ENCODE measurements at regions not wholly inside any gene's neighbourhood (a gene's known extent, or its start where the extent isn't known, plus 50 kb on each side); places are given as distances from the start of the nearest gene placed in this dataset.
"Not testable (repeated sequence)": the region's sequence is repeated elsewhere in the genome, so short reads cannot be mapped to it uniquely, and the experiment has no call there.

GRCh38 chr19:31892060-31892459, 453.4 kb upstream of the ZNF507 start:
- no peak for TF ChIP-seq POLR2AphosphoS5 (IDR thresholded peaks at IDR 0.05)
- TF ChIP-seq, protein P1, sequence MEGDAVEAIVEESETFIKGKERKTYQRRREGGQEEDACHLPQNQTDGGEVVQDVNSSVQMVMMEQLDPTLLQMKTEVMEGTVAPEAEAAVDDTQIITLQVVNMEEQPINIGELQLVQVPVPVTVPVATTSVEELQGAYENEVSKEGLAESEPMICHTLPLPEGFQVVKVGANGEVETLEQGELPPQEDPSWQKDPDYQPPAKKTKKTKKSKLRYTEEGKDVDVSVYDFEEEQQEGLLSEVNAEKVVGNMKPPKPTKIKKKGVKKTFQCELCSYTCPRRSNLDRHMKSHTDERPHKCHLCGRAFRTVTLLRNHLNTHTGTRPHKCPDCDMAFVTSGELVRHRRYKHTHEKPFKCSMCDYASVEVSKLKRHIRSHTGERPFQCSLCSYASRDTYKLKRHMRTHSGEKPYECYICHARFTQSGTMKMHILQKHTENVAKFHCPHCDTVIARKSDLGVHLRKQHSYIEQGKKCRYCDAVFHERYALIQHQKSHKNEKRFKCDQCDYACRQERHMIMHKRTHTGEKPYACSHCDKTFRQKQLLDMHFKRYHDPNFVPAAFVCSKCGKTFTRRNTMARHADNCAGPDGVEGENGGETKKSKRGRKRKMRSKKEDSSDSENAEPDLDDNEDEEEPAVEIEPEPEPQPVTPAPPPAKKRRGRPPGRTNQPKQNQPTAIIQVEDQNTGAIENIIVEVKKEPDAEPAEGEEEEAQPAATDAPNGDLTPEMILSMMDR (IDR thresholded peaks at IDR 0.05), result no peak
- TF ChIP-seq EP300 (IDR thresholded peaks at IDR 0.05), result no peak
- no peak for TF ChIP-seq POLR2A (IDR thresholded peaks at IDR 0.05)
- Histone ChIP-seq H3K27ac (no peak overlapping the region), H3K27me3 (no peaks in the 10 kb centered on the region), H3K9me3 (peaks cover 0 to 3% (median 0%) of the 10 kb centered on the region in 4 donors), H3K4me1 (no peaks in the 10 kb centered on the region), H3K4me3 (no peak overlapping the region), H3K36me3 (no peaks in the 10 kb centered on the region)
- DNase-seq (no peak), ATAC-seq (ENCODE audit: low FRiP score in 2 of 2) (no peak)
- 80 to 90% methylated on average over 2 of the region's 2 CpGs for WGBS, 2 donors

DNA sequence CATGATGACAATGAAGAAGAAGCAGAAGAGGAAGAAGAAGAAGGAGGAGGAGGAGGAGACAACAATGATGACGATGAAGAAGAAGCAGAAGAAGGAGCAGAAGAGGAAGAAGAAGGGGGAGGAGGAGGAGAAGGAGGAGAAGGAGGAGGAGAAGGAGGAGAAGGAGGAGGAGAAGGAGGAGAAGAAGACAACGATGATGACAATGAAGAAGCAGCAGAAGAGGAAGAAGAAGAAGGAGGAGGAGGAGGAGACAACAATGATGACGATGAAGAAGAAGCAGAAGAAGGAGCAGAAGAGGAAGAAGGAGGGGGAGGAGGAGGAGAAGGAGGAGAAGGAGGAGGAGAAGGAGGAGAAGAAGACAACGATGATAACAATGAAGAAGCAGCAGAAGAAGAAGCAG, 451.9 kb upstream of the ZNF507 start:
- not testable (repeated sequence) for H3K27ac ChIP-seq; ATAC-seq (ENCODE audit: low FRiP score in 2 of 2); H3K27me3 ChIP-seq; H3K4me1 ChIP-seq; H3K36me3 ChIP-seq; DNase-seq; H3K9me3 ChIP-seq; H3K4me3 ChIP-seq
- 75 to 86% methylated on average over 4 of the region's 4 CpGs for WGBS, 2 donors

- Histone ChIP-seq H3K4me1 (no peaks in the 10 kb centered on the region), H3K9me3 (peaks cover 0 to 3% (median 0%) of the 10 kb centered on the region in 4 donors), H3K36me3 (no peaks in the 10 kb centered on the region), H3K4me3 (no peak overlapping the region), H3K27me3 (no peaks in the 10 kb centered on the region), H3K27ac (no peak overlapping the region)
- 67 to 83% methylated on average over 1 of the region's 1 CpG for WGBS, 2 donors
- no peak for DNase-seq
- TF ChIP-seq, protein P1 (IDR thresholded peaks at IDR 0.05), result no peak
- TF ChIP-seq POLR2AphosphoS5 (IDR thresholded peaks at IDR 0.05) (no peak), POLR2A (IDR thresholded peaks at IDR 0.05) (no peak), EP300 (IDR thresholded peaks at IDR 0.05) (no peak)
- no peak for ATAC-seq (ENCODE audit: low FRiP score in 2 of 2)
Measured at GRCh38 chr19:31894451-31894850, 451.0 kb upstream of the ZNF507 start.

DNA sequence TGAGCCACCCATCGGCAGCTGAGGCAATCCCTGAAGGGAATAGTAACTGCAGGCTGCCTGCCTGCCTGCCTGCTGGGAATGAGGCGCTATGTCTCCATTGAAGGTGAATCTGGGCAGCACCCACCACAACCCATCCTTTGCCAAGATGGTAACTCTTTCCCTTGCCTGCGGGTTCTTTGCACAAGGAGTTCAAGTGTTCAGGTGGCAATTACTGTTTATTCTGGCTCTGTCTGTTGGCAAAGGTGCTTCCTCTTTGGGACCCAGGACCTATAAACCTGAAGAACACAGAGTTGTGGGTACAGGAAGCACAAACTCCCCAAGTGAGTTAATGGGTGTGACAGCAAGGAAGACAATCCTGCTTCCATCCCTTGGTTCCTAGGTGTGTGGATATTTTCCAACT, 448.1 kb upstream of the ZNF507 start:
- H3K9me3 ChIP-seq, result peaks cover 0 to 3% (median 0%) of the 10 kb centered on the region in 4 donors
- DNase-seq (no peak), ATAC-seq (ENCODE audit: low FRiP score in 2 of 2) (no peak)
- TF ChIP-seq POLR2AphosphoS5 (IDR thresholded peaks at IDR 0.05) (no peak), POLR2A (IDR thresholded peaks at IDR 0.05) (no peak), EP300 (IDR thresholded peaks at IDR 0.05) (no peak)
- TF ChIP-seq, protein P1 (IDR thresholded peaks at IDR 0.05), result no peak
- no peaks in the 10 kb centered on the region for H3K27me3 ChIP-seq
- H3K4me1 ChIP-seq, result no peaks in the 10 kb centered on the region
- H3K27ac ChIP-seq, result no peak overlapping the region
- H3K36me3 ChIP-seq, result no peaks in the 10 kb centered on the region
- WGBS, 2 donors, result 57 to 79% methylated on average over 1 to 3 of the region's 3 CpGs
- no peak overlapping the region for H3K4me3 ChIP-seq

- H3K4me3 ChIP-seq, result no peak overlapping the region
- H3K4me1 ChIP-seq, result peaks cover 0 to 6% (median 3%) of the 10 kb centered on the region in 4 donors
- no peaks in the 10 kb centered on the region for H3K36me3 ChIP-seq
- WGBS, 2 donors, result 81 to 82% methylated on average over 2 of the region's 2 CpGs
- no peaks in the 10 kb centered on the region for H3K27me3 ChIP-seq
- H3K27ac ChIP-seq, result no peak overlapping the region
- no peak for ATAC-seq (ENCODE audit: low FRiP score in 2 of 2)
- TF ChIP-seq EP300 (IDR thresholded peaks at IDR 0.05) (no peak), POLR2A (IDR thresholded peaks at IDR 0.05) (no peak), POLR2AphosphoS5 (IDR thresholded peaks at IDR 0.05) (no peak)
- TF ChIP-seq, protein P1 (IDR thresholded peaks at IDR 0.05), result no peak
- no peaks in the 10 kb centered on the region for H3K9me3 ChIP-seq
- DNase-seq, result no peak
Measured at GRCh38 chr19:31900991-31901390, 444.4 kb upstream of the ZNF507 start.

Measured in upper lobe of left lung (tissue), 6 donors.